Naive thymus-derived CD8-positive, alpha-beta T cell (primary cell): ENCODE measurements at regions not wholly inside any gene's neighbourhood (a gene's known extent, or its start where the extent isn't known, plus 50 kb on each side); places are given as distances from the start of the nearest gene placed in this dataset.
"Not testable (repeated sequence)": the region's sequence is repeated elsewhere in the genome, so short reads cannot be mapped to it uniquely, and the experiment has no call there.

Experiments
- ATAC-seq, 2 donors: fragments of 150-1000 bp; cut with Tn5 transposase in 1 of 2; sonication (Bioruptor Pico), chemical (Tn5 transposase) in 1 of 2; 1 replicate in 1 of 2; 2 replicates in 1 of 2; pipeline ENCODE4 v1.10.0; 2021; ENCODE audit warnings: mild to moderate bottlenecking in 2 of 2, moderate library complexity in 2 of 2
- POLR2A ChIA-PET: fragments of 350-600 bp; sonication (Branson Sonifier 250); formaldehyde crosslinking; loops from one replicate; lab custom pipeline; 2021; ENCODE audit warnings: antibody characterized with exemption; lab: Charles Lee
- DNase-seq, 10 donors: peaks; one replicate each; pipeline versions ENCODE4 v3.0.0 to v3.0.0-alpha.2; 2020 to 2022
- H3K27ac Mint-ChIP-seq, 10 donors: one replicate each; pipeline ENCODE4 v1.8.0; 2020 to 2022; ENCODE audit warnings: mild to moderate bottlenecking in 10 of 10, mixed read lengths in 10 of 10, moderate library complexity in 4 of 10, inconsistent platforms in 1 of 10
- H3K27me3 Mint-ChIP-seq, 5 donors: one replicate each; pipeline ENCODE4 v1.8.0; 2021 to 2022; ENCODE audit warnings: mixed read lengths in 5 of 5
- H3K36me3 Mint-ChIP-seq, 3 donors: one replicate each; pipeline ENCODE4 v1.8.0; 2020 to 2022; ENCODE audit warnings: mixed read lengths in 3 of 3, mild to moderate bottlenecking in 2 of 3, inconsistent platforms in 1 of 3
- H3K4me1 Mint-ChIP-seq, 4 donors: one replicate each; pipeline ENCODE4 v1.8.0; 2021 to 2022; ENCODE audit warnings: mixed read lengths in 4 of 4
- H3K4me3 Mint-ChIP-seq, 10 donors: one replicate each; pipeline ENCODE4 v1.8.0; 2020 to 2022; ENCODE audit warnings: mild to moderate bottlenecking in 10 of 10, mixed read lengths in 10 of 10, moderate library complexity in 6 of 10, inconsistent platforms in 1 of 10
- H3K9me3 Mint-ChIP-seq, 9 donors: one replicate each; pipeline ENCODE4 v1.8.0; 2020 to 2022; ENCODE audit warnings: mixed read lengths in 9 of 9, mild to moderate bottlenecking in 3 of 9, inconsistent platforms in 1 of 9, moderate library complexity in 1 of 9

GRCh38 chr3:88812576-88812975 is 294.8 kb upstream of the EPHA3 start:
- Mint-ChIP-seq H3K27me3 (no peaks in the 10 kb centered on the region), H3K9me3 (peaks cover 0 to 11% (median 1%) of the 10 kb centered on the region in 9 donors), H3K36me3 (no peaks in the 10 kb centered on the region), H3K4me1 (no peaks in the 10 kb centered on the region), H3K27ac (no peak overlapping the region), H3K4me3 (no peak overlapping the region)
- ATAC-seq: no peak
- DNase-seq: no peak
- POLR2A ChIA-PET: no interaction called here

DNA sequence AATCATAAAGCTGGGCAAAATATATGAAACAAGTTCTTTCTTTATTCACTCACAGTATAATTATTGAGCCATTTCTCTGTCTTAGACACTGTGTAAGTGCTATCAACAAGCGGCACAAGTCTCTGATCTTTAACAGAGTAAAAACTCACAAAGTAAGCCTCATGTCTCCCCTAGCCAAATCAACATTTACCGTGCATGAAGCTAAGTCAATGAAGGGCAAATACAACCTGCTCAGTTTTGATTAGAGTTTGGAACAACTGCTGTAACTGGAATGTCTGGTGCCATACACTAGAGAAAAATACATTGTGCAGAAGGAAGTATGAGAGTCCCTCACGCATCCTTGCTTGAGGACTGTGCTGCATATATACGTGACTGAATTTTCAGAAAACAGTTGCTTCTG is 291.0 kb upstream of the EPHA3 start:
- H3K27me3 Mint-ChIP-seq: no peaks in the 10 kb centered on the region
- ATAC-seq (no peak), DNase-seq (no peak)
- no peaks in the 10 kb centered on the region for H3K4me1 Mint-ChIP-seq
- POLR2A ChIA-PET: no interaction called here
- no peaks in the 10 kb centered on the region for H3K36me3 Mint-ChIP-seq
- no peak overlapping the region for H3K27ac Mint-ChIP-seq
- H3K9me3 Mint-ChIP-seq: peaks cover 0 to 7% (median 0%) of the 10 kb centered on the region in 9 donors
- no peak overlapping the region for H3K4me3 Mint-ChIP-seq

- peaks cover 0 to 13% (median 0%) of the 10 kb centered on the region in 9 donors for H3K9me3 Mint-ChIP-seq
- H3K27me3 Mint-ChIP-seq: no peaks in the 10 kb centered on the region
- no peak overlapping the region for H3K27ac Mint-ChIP-seq
- no peak for DNase-seq
- ATAC-seq: no peak
- no peak overlapping the region for H3K4me3 Mint-ChIP-seq
- H3K36me3 Mint-ChIP-seq: no peaks in the 10 kb centered on the region
- POLR2A ChIA-PET: no interaction called here
- H3K4me1 Mint-ChIP-seq: no peaks in the 10 kb centered on the region
Measured at GRCh38 chr3:88824666-88825564, 282.5 kb upstream of the EPHA3 start.

GRCh38 chr3:88828466-88828865 is 279.0 kb upstream of the EPHA3 start:
- Mint-ChIP-seq H3K27me3 (no peaks in the 10 kb centered on the region), H3K36me3 (no peaks in the 10 kb centered on the region), H3K27ac (no peak overlapping the region), H3K4me3 (no peak overlapping the region), H3K9me3 (peaks cover 0 to 13% (median 0%) of the 10 kb centered on the region in 9 donors), H3K4me1 (no peaks in the 10 kb centered on the region)
- no peak for DNase-seq
- POLR2A ChIA-PET: no interaction called here
- ATAC-seq: no peak

GRCh38 chr3:88852606-88853005 is 254.8 kb upstream of the EPHA3 start:
- Mint-ChIP-seq H3K36me3 (no peaks in the 10 kb centered on the region), H3K27ac (no peak overlapping the region), H3K4me3 (no peak overlapping the region), H3K9me3 (peaks cover 0 to 20% (median 7%) of the 10 kb centered on the region in 9 donors), H3K4me1 (no peaks in the 10 kb centered on the region), H3K27me3 (no peaks in the 10 kb centered on the region)
- POLR2A ChIA-PET: no interaction called here
- DNase-seq (no peak), ATAC-seq (no peak)

- no peak for ATAC-seq
- Mint-ChIP-seq H3K27me3 (no peaks in the 10 kb centered on the region), H3K4me3 (no peak overlapping the region), H3K36me3 (no peaks in the 10 kb centered on the region), H3K9me3 (peaks cover 0 to 20% (median 3%) of the 10 kb centered on the region in 9 donors), H3K27ac (no peak overlapping the region), H3K4me1 (no peaks in the 10 kb centered on the region)
- POLR2A ChIA-PET: no interaction called here
- no peak for DNase-seq
Measured at GRCh38 chr3:88863196-88863595, 244.2 kb upstream of the EPHA3 start.

GRCh38 chr3:88876724-88877123 is 230.7 kb upstream of the EPHA3 start:
- Mint-ChIP-seq H3K27ac (no peak overlapping the region), H3K36me3 (no peaks in the 10 kb centered on the region), H3K9me3 (peaks cover 0 to 21% (median 4%) of the 10 kb centered on the region in 9 donors), H3K4me3 (no peak overlapping the region), H3K27me3 (no peaks in the 10 kb centered on the region), H3K4me1 (no peaks in the 10 kb centered on the region)
- POLR2A ChIA-PET: no interaction called here
- ATAC-seq (no peak), DNase-seq (no peak)

GRCh38 chr3:88879905-88880304 is 227.5 kb upstream of the EPHA3 start:
- no peaks in the 10 kb centered on the region for H3K36me3 Mint-ChIP-seq
- H3K9me3 Mint-ChIP-seq: peaks cover 0 to 30% (median 17%) of the 10 kb centered on the region in 9 donors
- no peak overlapping the region for H3K4me3 Mint-ChIP-seq
- POLR2A ChIA-PET: no interaction called here
- ATAC-seq (no peak), DNase-seq (no peak)
- H3K27ac Mint-ChIP-seq: no peak overlapping the region
- H3K4me1 Mint-ChIP-seq: no peaks in the 10 kb centered on the region
- no peaks in the 10 kb centered on the region for H3K27me3 Mint-ChIP-seq

- Mint-ChIP-seq H3K4me3 (no peak overlapping the region), H3K9me3 (peaks cover 3 to 28% (median 12%) of the 10 kb centered on the region in 9 donors), H3K27me3 (no peaks in the 10 kb centered on the region), H3K27ac (no peak overlapping the region), H3K4me1 (no peaks in the 10 kb centered on the region), H3K36me3 (no peaks in the 10 kb centered on the region)
- no peak for ATAC-seq
- POLR2A ChIA-PET: no interaction called here
- DNase-seq: no peak
Measured at GRCh38 chr3:88882121-88882520, 225.3 kb upstream of the EPHA3 start.

DNA sequence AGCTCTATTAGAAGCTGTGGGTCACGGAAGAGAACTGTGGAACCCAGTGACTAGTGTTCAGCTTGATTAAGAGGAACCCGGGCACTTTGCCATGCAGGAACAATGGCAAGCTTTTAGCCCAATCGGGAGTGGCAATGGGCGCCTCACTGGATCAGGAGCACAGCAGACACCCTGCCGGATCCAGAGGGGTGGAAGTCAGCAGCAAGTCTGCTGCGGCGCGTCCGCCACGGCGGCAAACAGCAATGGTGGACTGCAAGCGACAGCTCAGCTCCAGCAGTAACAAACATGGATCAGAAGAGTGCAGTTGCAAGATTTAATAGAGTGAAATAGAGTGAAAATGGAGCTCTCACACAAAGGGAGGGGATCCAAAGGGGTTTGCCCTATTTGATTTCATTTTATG is 220.8 kb upstream of the EPHA3 start:
- not testable (repeated sequence) for DNase-seq

GRCh38 chr3:88896026-88896425 is 211.4 kb upstream of the EPHA3 start:
- POLR2A ChIA-PET: no interaction called here
- H3K4me1 Mint-ChIP-seq: no peaks in the 10 kb centered on the region
- peaks cover 0 to 10% (median 6%) of the 10 kb centered on the region in 9 donors for H3K9me3 Mint-ChIP-seq
- H3K27ac Mint-ChIP-seq: no peak overlapping the region
- no peak overlapping the region for H3K4me3 Mint-ChIP-seq
- DNase-seq (no peak), ATAC-seq (no peak)
- no peaks in the 10 kb centered on the region for H3K36me3 Mint-ChIP-seq
- H3K27me3 Mint-ChIP-seq: no peaks in the 10 kb centered on the region

More for the DNA sequence above, 220.8 kb upstream of the EPHA3 start:
- H3K4me3 Mint-ChIP-seq, POLR2A ChIA-PET, H3K4me1 Mint-ChIP-seq, H3K36me3 Mint-ChIP-seq, ATAC-seq, H3K27ac Mint-ChIP-seq, H3K27me3 Mint-ChIP-seq: not testable (repeated sequence)
- peaks cover 3 to 40% (median 13%) of the 10 kb centered on the region in 9 donors for H3K9me3 Mint-ChIP-seq

DNA sequence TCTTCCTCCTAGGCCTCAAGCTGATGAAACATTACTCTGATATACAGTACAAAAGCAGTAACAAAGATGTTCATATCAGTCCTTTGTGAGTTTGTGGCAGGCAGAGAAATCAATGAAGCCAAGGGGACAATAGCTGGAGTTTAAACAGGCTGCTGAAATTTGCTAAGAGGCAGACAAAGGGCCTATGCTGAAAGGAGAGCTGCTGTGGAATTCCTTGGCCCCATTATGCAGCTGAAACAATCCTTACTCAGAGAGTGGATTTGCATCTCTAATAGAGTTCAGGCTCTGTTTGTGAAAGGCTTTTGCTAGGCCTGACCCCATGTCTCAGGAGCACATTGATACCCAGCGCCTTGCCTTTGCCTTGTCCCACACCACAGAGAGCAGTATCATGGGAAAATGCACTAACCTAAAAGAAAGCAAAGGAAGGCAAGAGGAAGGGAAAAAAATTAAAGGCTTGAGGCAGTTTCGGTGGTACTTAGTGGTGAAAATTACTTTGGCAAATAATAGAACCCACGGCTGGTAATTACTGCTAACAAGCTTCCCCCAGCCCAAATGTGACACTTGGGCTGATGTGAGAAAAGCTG is 195.0 kb upstream of the EPHA3 start:
- Mint-ChIP-seq H3K4me3 (no peak overlapping the region), H3K36me3 (no peaks in the 10 kb centered on the region), H3K4me1 (no peaks in the 10 kb centered on the region), H3K27ac (no peak overlapping the region), H3K9me3 (peaks cover 0 to 17% (median 0%) of the 10 kb centered on the region in 9 donors), H3K27me3 (no peaks in the 10 kb centered on the region)
- no peak for ATAC-seq
- DNase-seq: no peak
- POLR2A ChIA-PET: no interaction called here

- Mint-ChIP-seq H3K36me3 (no peaks in the 10 kb centered on the region), H3K4me1 (no peaks in the 10 kb centered on the region), H3K9me3 (peaks cover 0 to 26% (median 0%) of the 10 kb centered on the region in 9 donors), H3K4me3 (no peak overlapping the region), H3K27ac (no peak overlapping the region), H3K27me3 (no peaks in the 10 kb centered on the region)
- DNase-seq: no peak
- no peak for ATAC-seq
- POLR2A ChIA-PET: no interaction called here
Measured at GRCh38 chr3:88918841-88919240, 188.6 kb upstream of the EPHA3 start.
